GM18909 (cell line): ENCODE measurements at regions not wholly inside any gene's neighbourhood (a gene's known extent, or its start where the extent isn't known, plus 50 kb on each side); places are given as distances from the start of the nearest gene placed in this dataset.
"Not testable (repeated sequence)": the region's sequence is repeated elsewhere in the genome, so short reads cannot be mapped to it uniquely, and the experiment has no call there.

ENCODE experiments used
- ATAC-seq: cut with Tn5 transposase; IDR thresholded peaks from one replicate; pipeline ENCODE4 v1.9.1; 2021; ENCODE audit warnings: mild to moderate bottlenecking; ENCODE audit not compliant: unreplicated experiment, poor library complexity

GRCh38 chr6:14468647-14469321 lies 351.2 kb downstream of the CD83 start:
- no peak for ATAC-seq

GRCh38 chr6:14470101-14470500 lies 352.5 kb downstream of the CD83 start:
- no peak for ATAC-seq

- no peak for ATAC-seq
These were observed 353.1 kb downstream of the CD83 start for GRCh38 chr6:14470671-14471070.

GRCh38 chr6:14472255-14472985 lies 354.8 kb downstream of the CD83 start:
- no peak for ATAC-seq

- ATAC-seq: no peak
These were observed 355.4 kb downstream of the CD83 start for GRCh38 chr6:14472986-14473337.

GRCh38 chr6:14474816-14475215 lies 357.2 kb downstream of the CD83 start:
- ATAC-seq: no peak

GRCh38 chr6:14475306-14475705 lies 357.7 kb downstream of the CD83 start:
- no peak for ATAC-seq

GRCh38 chr6:14476793-14477531 lies 359.4 kb downstream of the CD83 start:
- no peak for ATAC-seq

- ATAC-seq: no peak
These were observed 360.0 kb downstream of the CD83 start for GRCh38 chr6:14477559-14477958.

GRCh38 chr6:14478381-14479225 lies 361.0 kb downstream of the CD83 start:
- ATAC-seq: no peak

- ATAC-seq: not testable (repeated sequence)
These were observed 364.4 kb downstream of the CD83 start for GRCh38 chr6:14481946-14482345.

GRCh38 chr6:14487625-14488024 lies 370.1 kb downstream of the CD83 start:
- ATAC-seq: no peak

- no peak for ATAC-seq
These were observed 370.6 kb downstream of the CD83 start for GRCh38 chr6:14488180-14488579.

GRCh38 chr6:14489445-14489844 lies 371.9 kb downstream of the CD83 start:
- no peak for ATAC-seq

GRCh38 chr6:14498748-14499147 lies 381.2 kb downstream of the CD83 start:
- ATAC-seq: no peak

GRCh38 chr6:14499309-14499708 lies 381.7 kb downstream of the CD83 start:
- no peak for ATAC-seq

- no peak for ATAC-seq
These were observed 382.3 kb downstream of the CD83 start for GRCh38 chr6:14499841-14500240.

GRCh38 chr6:14500809-14501208 lies 383.2 kb downstream of the CD83 start:
- no peak for ATAC-seq

GRCh38 chr6:14501240-14501639 lies 383.7 kb downstream of the CD83 start:
- no peak for ATAC-seq

GRCh38 chr6:14501914-14502313 lies 384.3 kb downstream of the CD83 start:
- no peak for ATAC-seq

- no peak for ATAC-seq
These were observed 385.0 kb downstream of the CD83 start for GRCh38 chr6:14502551-14502950.
